ENCODE measurements at regions not wholly inside any gene's neighbourhood (a gene's known extent, or its start where the extent isn't known, plus 50 kb on each side); places are given as distances from the start of the nearest gene placed in this dataset.

- no peak overlapping the region for H3K4me3 ChIP-seq (ENCODE audit: low read depth, low read length)
- no peaks in the 10 kb centered on the region for H3K79me2 ChIP-seq (ENCODE audit: control insufficient read depth, insufficient read depth, low read length, unreplicated experiment)
- no peak overlapping the region for H3K27ac ChIP-seq (ENCODE audit: low read depth, low read length)
- H3K4me1 ChIP-seq (ENCODE audit: control insufficient read depth, insufficient read depth, low read length, unreplicated experiment): peaks cover 19% of the 10 kb centered on the region
- no peak overlapping the region for H2AFZ ChIP-seq (ENCODE audit: low read length, unreplicated experiment)
- no peaks in the 10 kb centered on the region for H3K27me3 ChIP-seq (ENCODE audit: insufficient read depth, low read length)
- H3K36me3 ChIP-seq (ENCODE audit: insufficient read depth, low read length): no peaks in the 10 kb centered on the region
Measured at GRCh38 chr9:115254287-115255180, 136.6 kb upstream of the TNC start.

- Histone ChIP-seq H3K79me2 (ENCODE audit: control insufficient read depth, insufficient read depth, low read length, unreplicated experiment) (no peaks in the 10 kb centered on the region), H3K36me3 (ENCODE audit: insufficient read depth, low read length) (no peaks in the 10 kb centered on the region), H2AFZ (ENCODE audit: low read length, unreplicated experiment) (no peak overlapping the region), H3K4me1 (ENCODE audit: control insufficient read depth, insufficient read depth, low read length, unreplicated experiment) (peaks cover 54% of the 10 kb centered on the region), H3K27ac (ENCODE audit: low read depth, low read length) (peak overlapping the region; percentile 82), H3K4me3 (ENCODE audit: low read depth, low read length) (no peak overlapping the region), H3K27me3 (ENCODE audit: insufficient read depth, low read length) (no peaks in the 10 kb centered on the region)
Measured at GRCh38 chr9:115261656-115262081, 143.7 kb upstream of the TNC start.

- peak overlapping the region; percentile 82 for H3K27ac ChIP-seq (ENCODE audit: low read depth, low read length)
- H3K27me3 ChIP-seq (ENCODE audit: insufficient read depth, low read length): no peaks in the 10 kb centered on the region
- no peaks in the 10 kb centered on the region for H3K79me2 ChIP-seq (ENCODE audit: control insufficient read depth, insufficient read depth, low read length, unreplicated experiment)
- H3K4me3 ChIP-seq (ENCODE audit: low read depth, low read length): peak overlapping the region; percentile 4; the same call in 1 of the 2 replicates
- H3K36me3 ChIP-seq (ENCODE audit: insufficient read depth, low read length): no peaks in the 10 kb centered on the region
- peaks cover 54% of the 10 kb centered on the region for H3K4me1 ChIP-seq (ENCODE audit: control insufficient read depth, insufficient read depth, low read length, unreplicated experiment)
- no peak overlapping the region for H2AFZ ChIP-seq (ENCODE audit: low read length, unreplicated experiment)
Measured at GRCh38 chr9:115262477-115262876, 144.5 kb upstream of the TNC start.

- Histone ChIP-seq H3K36me3 (ENCODE audit: insufficient read depth, low read length) (no peaks in the 10 kb centered on the region), H3K4me1 (ENCODE audit: control insufficient read depth, insufficient read depth, low read length, unreplicated experiment) (peaks cover 54% of the 10 kb centered on the region), H2AFZ (ENCODE audit: low read length, unreplicated experiment) (no peak overlapping the region), H3K79me2 (ENCODE audit: control insufficient read depth, insufficient read depth, low read length, unreplicated experiment) (no peaks in the 10 kb centered on the region), H3K27ac (ENCODE audit: low read depth, low read length) (peak overlapping the region; percentile 82), H3K4me3 (ENCODE audit: low read depth, low read length) (no peak overlapping the region), H3K27me3 (ENCODE audit: insufficient read depth, low read length) (no peaks in the 10 kb centered on the region)
Measured at GRCh38 chr9:115262952-115263351, 145.0 kb upstream of the TNC start.

- Histone ChIP-seq H3K36me3 (ENCODE audit: insufficient read depth, low read length) (no peaks in the 10 kb centered on the region), H2AFZ (ENCODE audit: low read length, unreplicated experiment) (no peak overlapping the region), H3K27ac (ENCODE audit: low read depth, low read length) (peak overlapping the region; percentile 82), H3K4me1 (ENCODE audit: control insufficient read depth, insufficient read depth, low read length, unreplicated experiment) (peaks cover 54% of the 10 kb centered on the region), H3K4me3 (ENCODE audit: low read depth, low read length) (no peak overlapping the region; the same call in 1 of the 2 replicates), H3K79me2 (ENCODE audit: control insufficient read depth, insufficient read depth, low read length, unreplicated experiment) (no peaks in the 10 kb centered on the region), H3K27me3 (ENCODE audit: insufficient read depth, low read length) (no peaks in the 10 kb centered on the region)
Measured at GRCh38 chr9:115263371-115264075, 145.6 kb upstream of the TNC start.

- Histone ChIP-seq H3K4me1 (ENCODE audit: control insufficient read depth, insufficient read depth, low read length, unreplicated experiment) (peaks cover 54% of the 10 kb centered on the region), H3K27me3 (ENCODE audit: insufficient read depth, low read length) (no peaks in the 10 kb centered on the region), H3K27ac (ENCODE audit: low read depth, low read length) (peak overlapping the region; percentile 82)
Measured at GRCh38 chr9:115264313-115264712, 146.4 kb upstream of the TNC start.

GRCh38 chr9:115267790-115268189 is 149.8 kb upstream of the TNC start:
- no peak overlapping the region for H3K27ac ChIP-seq (ENCODE audit: low read depth, low read length)
- peaks cover 36% of the 10 kb centered on the region for H3K4me1 ChIP-seq (ENCODE audit: control insufficient read depth, insufficient read depth, low read length, unreplicated experiment)
- no peaks in the 10 kb centered on the region for H3K27me3 ChIP-seq (ENCODE audit: insufficient read depth, low read length)
- H3K79me2 ChIP-seq (ENCODE audit: control insufficient read depth, insufficient read depth, low read length, unreplicated experiment): no peaks in the 10 kb centered on the region
- H2AFZ ChIP-seq (ENCODE audit: low read length, unreplicated experiment): no peak overlapping the region
- H3K4me3 ChIP-seq (ENCODE audit: low read depth, low read length): no peak overlapping the region
- no peaks in the 10 kb centered on the region for H3K36me3 ChIP-seq (ENCODE audit: insufficient read depth, low read length)

More at GRCh38 chr9:115264313-115264712, 146.4 kb upstream of the TNC start:
- Histone ChIP-seq H3K79me2 (ENCODE audit: control insufficient read depth, insufficient read depth, low read length, unreplicated experiment) (no peaks in the 10 kb centered on the region), H2AFZ (ENCODE audit: low read length, unreplicated experiment) (no peak overlapping the region), H3K4me3 (ENCODE audit: low read depth, low read length) (no peak overlapping the region; the same call in 1 of the 2 replicates), H3K36me3 (ENCODE audit: insufficient read depth, low read length) (no peaks in the 10 kb centered on the region)

- no peak overlapping the region for H2AFZ ChIP-seq (ENCODE audit: low read length, unreplicated experiment)
- no peaks in the 10 kb centered on the region for H3K4me1 ChIP-seq (ENCODE audit: control insufficient read depth, insufficient read depth, low read length, unreplicated experiment)
- no peak overlapping the region for H3K27ac ChIP-seq (ENCODE audit: low read depth, low read length)
- no peaks in the 10 kb centered on the region for H3K27me3 ChIP-seq (ENCODE audit: insufficient read depth, low read length)
- no peak overlapping the region for H3K4me3 ChIP-seq (ENCODE audit: low read depth, low read length)
- H3K36me3 ChIP-seq (ENCODE audit: insufficient read depth, low read length): no peaks in the 10 kb centered on the region
- H3K79me2 ChIP-seq (ENCODE audit: control insufficient read depth, insufficient read depth, low read length, unreplicated experiment): no peaks in the 10 kb centered on the region
Measured at GRCh38 chr9:115275753-115276152, 157.8 kb upstream of the TNC start.

- Histone ChIP-seq H3K27ac (ENCODE audit: low read depth, low read length) (no peak overlapping the region), H3K36me3 (ENCODE audit: insufficient read depth, low read length) (no peaks in the 10 kb centered on the region), H3K27me3 (ENCODE audit: insufficient read depth, low read length) (no peaks in the 10 kb centered on the region), H3K4me1 (ENCODE audit: control insufficient read depth, insufficient read depth, low read length, unreplicated experiment) (no peaks in the 10 kb centered on the region), H2AFZ (ENCODE audit: low read length, unreplicated experiment) (no peak overlapping the region), H3K79me2 (ENCODE audit: control insufficient read depth, insufficient read depth, low read length, unreplicated experiment) (no peaks in the 10 kb centered on the region), H3K4me3 (ENCODE audit: low read depth, low read length) (no peak overlapping the region)
Measured at GRCh38 chr9:115276621-115277020, 158.7 kb upstream of the TNC start.

GRCh38 chr9:115277301-115277700 is 159.3 kb upstream of the TNC start:
- Histone ChIP-seq H3K79me2 (ENCODE audit: control insufficient read depth, insufficient read depth, low read length, unreplicated experiment) (no peaks in the 10 kb centered on the region), H3K27me3 (ENCODE audit: insufficient read depth, low read length) (no peaks in the 10 kb centered on the region), H2AFZ (ENCODE audit: low read length, unreplicated experiment) (no peak overlapping the region), H3K4me1 (ENCODE audit: control insufficient read depth, insufficient read depth, low read length, unreplicated experiment) (no peaks in the 10 kb centered on the region), H3K36me3 (ENCODE audit: insufficient read depth, low read length) (no peaks in the 10 kb centered on the region), H3K4me3 (ENCODE audit: low read depth, low read length) (no peak overlapping the region), H3K27ac (ENCODE audit: low read depth, low read length) (no peak overlapping the region)
